ENCODE measurements at regions not wholly inside any gene's neighbourhood (a gene's known extent, or its start where the extent isn't known, plus 50 kb on each side); places are given as distances from the start of the nearest gene placed in this dataset.

DNA sequence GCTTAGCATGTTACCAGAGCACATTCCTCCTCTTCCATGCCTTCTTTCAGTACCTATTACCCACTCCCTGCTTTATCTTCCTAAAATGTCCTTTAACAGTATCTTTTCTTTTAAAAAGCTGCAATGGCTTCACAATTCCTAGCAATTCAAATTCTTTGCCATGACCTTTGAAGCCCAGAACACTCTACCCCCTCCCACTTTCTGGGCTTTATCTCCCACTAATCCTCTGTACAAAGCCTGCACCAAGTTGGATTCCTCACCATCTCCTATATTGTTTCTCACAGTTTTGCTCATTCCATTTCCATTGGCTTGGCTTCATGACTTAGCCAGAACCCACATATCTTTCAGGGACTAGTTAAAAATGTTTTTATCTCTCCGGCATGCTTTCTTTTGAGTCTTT lies 80.9 kb downstream of the FAM76B start (continued):
- TF ChIP-seq, protein P1, sequence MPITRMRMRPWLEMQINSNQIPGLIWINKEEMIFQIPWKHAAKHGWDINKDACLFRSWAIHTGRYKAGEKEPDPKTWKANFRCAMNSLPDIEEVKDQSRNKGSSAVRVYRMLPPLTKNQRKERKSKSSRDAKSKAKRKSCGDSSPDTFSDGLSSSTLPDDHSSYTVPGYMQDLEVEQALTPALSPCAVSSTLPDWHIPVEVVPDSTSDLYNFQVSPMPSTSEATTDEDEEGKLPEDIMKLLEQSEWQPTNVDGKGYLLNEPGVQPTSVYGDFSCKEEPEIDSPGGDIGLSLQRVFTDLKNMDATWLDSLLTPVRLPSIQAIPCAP (CRISPR knock-in tag; IDR thresholded peaks at IDR 0.05) = no peak
- TF ChIP-seq FOXK1 (CRISPR knock-in tag; IDR thresholded peaks at IDR 0.05) = no peak
- TF ChIP-seq IRF2 (CRISPR knock-in tag; IDR thresholded peaks at IDR 0.05; ENCODE audit: borderline replicate concordance, low read depth) = no peak
- TF ChIP-seq, protein P2, sequence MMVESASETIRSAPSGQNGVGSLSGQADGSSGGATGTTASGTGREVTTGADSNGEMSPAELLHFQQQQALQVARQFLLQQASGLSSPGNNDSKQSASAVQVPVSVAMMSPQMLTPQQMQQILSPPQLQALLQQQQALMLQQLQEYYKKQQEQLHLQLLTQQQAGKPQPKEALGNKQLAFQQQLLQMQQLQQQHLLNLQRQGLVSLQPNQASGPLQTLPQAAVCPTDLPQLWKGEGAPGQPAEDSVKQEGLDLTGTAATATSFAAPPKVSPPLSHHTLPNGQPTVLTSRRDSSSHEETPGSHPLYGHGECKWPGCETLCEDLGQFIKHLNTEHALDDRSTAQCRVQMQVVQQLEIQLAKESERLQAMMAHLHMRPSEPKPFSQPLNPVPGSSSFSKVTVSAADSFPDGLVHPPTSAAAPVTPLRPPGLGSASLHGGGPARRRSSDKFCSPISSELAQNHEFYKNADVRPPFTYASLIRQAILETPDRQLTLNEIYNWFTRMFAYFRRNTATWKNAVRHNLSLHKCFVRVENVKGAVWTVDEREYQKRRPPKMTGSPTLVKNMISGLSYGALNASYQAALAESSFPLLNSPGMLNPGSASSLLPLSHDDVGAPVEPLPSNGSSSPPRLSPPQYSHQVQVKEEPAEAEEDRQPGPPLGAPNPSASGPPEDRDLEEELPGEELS (CRISPR knock-in tag; IDR thresholded peaks at IDR 0.05) = no peak

DNA sequence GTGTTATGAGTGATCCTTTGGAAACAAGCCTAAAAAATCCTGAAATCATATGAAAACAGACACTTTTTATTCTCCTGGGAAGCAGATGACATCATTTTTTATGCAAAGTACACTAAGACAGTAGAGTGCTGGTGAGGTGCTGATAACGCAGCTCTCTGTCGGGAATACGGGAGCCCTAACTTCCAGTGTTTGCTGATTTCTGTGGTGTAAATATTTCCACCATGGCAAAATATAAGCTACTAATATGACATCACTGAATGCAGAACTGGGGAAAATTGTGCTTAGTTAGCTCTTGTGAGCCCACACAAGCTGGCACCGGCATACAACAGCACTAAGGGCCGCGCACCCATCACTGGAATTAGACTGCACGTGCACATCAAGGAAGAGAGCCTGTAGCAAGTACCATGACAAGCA lies 82.6 kb downstream of the FAM76B start:
- Mint-ChIP-seq H3K4me3 (no peak overlapping the region), H3K27ac (no peak overlapping the region), H3K4me1 (no peaks in the 10 kb centered on the region), H3K27me3 (ENCODE audit: low read depth) (peaks cover 2% of the 10 kb centered on the region; the same call in 1 of the 2 replicates), H3K9me3 (no peaks in the 10 kb centered on the region), H3K36me3 (no peaks in the 10 kb centered on the region)
- ChIA-PET POLR2A (no interaction called here), CTCF (interaction anchor here (3.4 to 7.1 kb wide), 2 partner anchors 551 to 555 kb away, joined by 18 to 143 read pairs; no protein-coding TSS in a partner anchor)
- ATAC-seq (no peak), DNase-seq (ENCODE audit: low spot score) (no peak)
- TF ChIP-seq ZNF219 (CRISPR knock-in tag; IDR thresholded peaks at IDR 0.05; ENCODE audit: borderline replicate concordance) = no peak
- TF ChIP-seq, protein P3, sequence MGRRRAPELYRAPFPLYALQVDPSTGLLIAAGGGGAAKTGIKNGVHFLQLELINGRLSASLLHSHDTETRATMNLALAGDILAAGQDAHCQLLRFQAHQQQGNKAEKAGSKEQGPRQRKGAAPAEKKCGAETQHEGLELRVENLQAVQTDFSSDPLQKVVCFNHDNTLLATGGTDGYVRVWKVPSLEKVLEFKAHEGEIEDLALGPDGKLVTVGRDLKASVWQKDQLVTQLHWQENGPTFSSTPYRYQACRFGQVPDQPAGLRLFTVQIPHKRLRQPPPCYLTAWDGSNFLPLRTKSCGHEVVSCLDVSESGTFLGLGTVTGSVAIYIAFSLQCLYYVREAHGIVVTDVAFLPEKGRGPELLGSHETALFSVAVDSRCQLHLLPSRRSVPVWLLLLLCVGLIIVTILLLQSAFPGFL (CRISPR knock-in tag; IDR thresholded peaks at IDR 0.05; ENCODE audit: borderline replicate concordance) = no peak
- TF ChIP-seq NR1H2 (CRISPR knock-in tag; IDR thresholded peaks at IDR 0.05) = no peak
- TF ChIP-seq, protein P4, sequence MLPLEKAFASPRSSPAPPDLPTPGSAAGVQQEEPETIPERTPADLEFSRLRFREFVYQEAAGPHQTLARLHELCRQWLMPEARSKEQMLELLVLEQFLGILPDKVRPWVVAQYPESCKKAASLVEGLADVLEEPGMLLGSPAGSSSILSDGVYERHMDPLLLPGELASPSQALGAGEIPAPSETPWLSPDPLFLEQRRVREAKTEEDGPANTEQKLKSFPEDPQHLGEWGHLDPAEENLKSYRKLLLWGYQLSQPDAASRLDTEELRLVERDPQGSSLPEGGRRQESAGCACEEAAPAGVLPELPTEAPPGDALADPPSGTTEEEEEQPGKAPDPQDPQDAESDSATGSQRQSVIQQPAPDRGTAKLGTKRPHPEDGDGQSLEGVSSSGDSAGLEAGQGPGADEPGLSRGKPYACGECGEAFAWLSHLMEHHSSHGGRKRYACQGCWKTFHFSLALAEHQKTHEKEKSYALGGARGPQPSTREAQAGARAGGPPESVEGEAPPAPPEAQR (CRISPR knock-in tag; IDR thresholded peaks at IDR 0.05) = no peak
- TF ChIP-seq, protein P5, sequence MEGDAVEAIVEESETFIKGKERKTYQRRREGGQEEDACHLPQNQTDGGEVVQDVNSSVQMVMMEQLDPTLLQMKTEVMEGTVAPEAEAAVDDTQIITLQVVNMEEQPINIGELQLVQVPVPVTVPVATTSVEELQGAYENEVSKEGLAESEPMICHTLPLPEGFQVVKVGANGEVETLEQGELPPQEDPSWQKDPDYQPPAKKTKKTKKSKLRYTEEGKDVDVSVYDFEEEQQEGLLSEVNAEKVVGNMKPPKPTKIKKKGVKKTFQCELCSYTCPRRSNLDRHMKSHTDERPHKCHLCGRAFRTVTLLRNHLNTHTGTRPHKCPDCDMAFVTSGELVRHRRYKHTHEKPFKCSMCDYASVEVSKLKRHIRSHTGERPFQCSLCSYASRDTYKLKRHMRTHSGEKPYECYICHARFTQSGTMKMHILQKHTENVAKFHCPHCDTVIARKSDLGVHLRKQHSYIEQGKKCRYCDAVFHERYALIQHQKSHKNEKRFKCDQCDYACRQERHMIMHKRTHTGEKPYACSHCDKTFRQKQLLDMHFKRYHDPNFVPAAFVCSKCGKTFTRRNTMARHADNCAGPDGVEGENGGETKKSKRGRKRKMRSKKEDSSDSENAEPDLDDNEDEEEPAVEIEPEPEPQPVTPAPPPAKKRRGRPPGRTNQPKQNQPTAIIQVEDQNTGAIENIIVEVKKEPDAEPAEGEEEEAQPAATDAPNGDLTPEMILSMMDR (IDR thresholded peaks at IDR 0.05) = no peak
- no peak for TF ChIP-seq JAZF1 (CRISPR knock-in tag; IDR thresholded peaks at IDR 0.05)
- TF ChIP-seq OVOL2 (CRISPR knock-in tag; IDR thresholded peaks at IDR 0.05; ENCODE audit: borderline replicate concordance) = no peak
- TF ChIP-seq, protein P6, sequence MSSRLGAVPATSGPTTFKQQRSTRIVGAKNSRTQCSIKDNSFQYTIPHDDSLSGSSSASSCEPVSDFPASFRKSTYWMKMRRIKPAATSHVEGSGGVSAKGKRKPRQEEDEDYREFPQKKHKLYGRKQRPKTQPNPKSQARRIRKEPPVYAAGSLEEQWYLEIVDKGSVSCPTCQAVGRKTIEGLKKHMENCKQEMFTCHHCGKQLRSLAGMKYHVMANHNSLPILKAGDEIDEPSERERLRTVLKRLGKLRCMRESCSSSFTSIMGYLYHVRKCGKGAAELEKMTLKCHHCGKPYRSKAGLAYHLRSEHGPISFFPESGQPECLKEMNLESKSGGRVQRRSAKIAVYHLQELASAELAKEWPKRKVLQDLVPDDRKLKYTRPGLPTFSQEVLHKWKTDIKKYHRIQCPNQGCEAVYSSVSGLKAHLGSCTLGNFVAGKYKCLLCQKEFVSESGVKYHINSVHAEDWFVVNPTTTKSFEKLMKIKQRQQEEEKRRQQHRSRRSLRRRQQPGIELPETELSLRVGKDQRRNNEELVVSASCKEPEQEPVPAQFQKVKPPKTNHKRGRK (CRISPR knock-in tag; IDR thresholded peaks at IDR 0.05; ENCODE audit: borderline replicate concordance) = no peak
- TF ChIP-seq, protein P1 (CRISPR knock-in tag; IDR thresholded peaks at IDR 0.05) = no peak
- TF ChIP-seq, protein P7, sequence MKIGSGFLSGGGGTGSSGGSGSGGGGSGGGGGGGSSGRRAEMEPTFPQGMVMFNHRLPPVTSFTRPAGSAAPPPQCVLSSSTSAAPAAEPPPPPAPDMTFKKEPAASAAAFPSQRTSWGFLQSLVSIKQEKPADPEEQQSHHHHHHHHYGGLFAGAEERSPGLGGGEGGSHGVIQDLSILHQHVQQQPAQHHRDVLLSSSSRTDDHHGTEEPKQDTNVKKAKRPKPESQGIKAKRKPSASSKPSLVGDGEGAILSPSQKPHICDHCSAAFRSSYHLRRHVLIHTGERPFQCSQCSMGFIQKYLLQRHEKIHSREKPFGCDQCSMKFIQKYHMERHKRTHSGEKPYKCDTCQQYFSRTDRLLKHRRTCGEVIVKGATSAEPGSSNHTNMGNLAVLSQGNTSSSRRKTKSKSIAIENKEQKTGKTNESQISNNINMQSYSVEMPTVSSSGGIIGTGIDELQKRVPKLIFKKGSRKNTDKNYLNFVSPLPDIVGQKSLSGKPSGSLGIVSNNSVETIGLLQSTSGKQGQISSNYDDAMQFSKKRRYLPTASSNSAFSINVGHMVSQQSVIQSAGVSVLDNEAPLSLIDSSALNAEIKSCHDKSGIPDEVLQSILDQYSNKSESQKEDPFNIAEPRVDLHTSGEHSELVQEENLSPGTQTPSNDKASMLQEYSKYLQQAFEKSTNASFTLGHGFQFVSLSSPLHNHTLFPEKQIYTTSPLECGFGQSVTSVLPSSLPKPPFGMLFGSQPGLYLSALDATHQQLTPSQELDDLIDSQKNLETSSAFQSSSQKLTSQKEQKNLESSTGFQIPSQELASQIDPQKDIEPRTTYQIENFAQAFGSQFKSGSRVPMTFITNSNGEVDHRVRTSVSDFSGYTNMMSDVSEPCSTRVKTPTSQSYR (CRISPR knock-in tag; IDR thresholded peaks at IDR 0.05) = no peak
- TF ChIP-seq TP53 (CRISPR knock-in tag; IDR thresholded peaks at IDR 0.05) = no peak
- no peak for TF ChIP-seq NFE2L1 (CRISPR knock-in tag; IDR thresholded peaks at IDR 0.05)
- TF ChIP-seq GTF2I (CRISPR knock-in tag; conservative IDR thresholded peaks at IDR 0.05) = no peak
- TF ChIP-seq, protein P8, sequence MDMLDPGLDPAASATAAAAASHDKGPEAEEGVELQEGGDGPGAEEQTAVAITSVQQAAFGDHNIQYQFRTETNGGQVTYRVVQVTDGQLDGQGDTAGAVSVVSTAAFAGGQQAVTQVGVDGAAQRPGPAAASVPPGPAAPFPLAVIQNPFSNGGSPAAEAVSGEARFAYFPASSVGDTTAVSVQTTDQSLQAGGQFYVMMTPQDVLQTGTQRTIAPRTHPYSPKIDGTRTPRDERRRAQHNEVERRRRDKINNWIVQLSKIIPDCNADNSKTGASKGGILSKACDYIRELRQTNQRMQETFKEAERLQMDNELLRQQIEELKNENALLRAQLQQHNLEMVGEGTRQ (CRISPR knock-in tag; IDR thresholded peaks at IDR 0.05) = no peak
- TF ChIP-seq SMAD3 (CRISPR knock-in tag; IDR thresholded peaks at IDR 0.05; ENCODE audit: borderline replicate concordance) = no peak
- TF ChIP-seq, protein P9, sequence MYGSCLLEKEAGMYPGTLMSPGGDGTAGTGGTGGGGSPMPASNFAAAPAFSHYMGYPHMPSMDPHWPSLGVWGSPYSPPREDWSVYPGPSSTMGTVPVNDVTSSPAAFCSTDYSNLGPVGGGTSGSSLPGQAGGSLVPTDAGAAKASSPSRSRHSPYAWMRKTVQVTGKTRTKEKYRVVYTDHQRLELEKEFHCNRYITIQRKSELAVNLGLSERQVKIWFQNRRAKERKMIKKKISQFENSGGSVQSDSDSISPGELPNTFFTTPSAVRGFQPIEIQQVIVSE (CRISPR knock-in tag; IDR thresholded peaks at IDR 0.05; ENCODE audit: borderline replicate concordance) = no peak
- TF ChIP-seq HMGA2 (CRISPR knock-in tag; IDR thresholded peaks at IDR 0.05) = no peak

Measured in WTC11 (cell line).